ENCODE measurements at regions not wholly inside any gene's neighbourhood (a gene's known extent, or its start where the extent isn't known, plus 50 kb on each side); places are given as distances from the start of the nearest gene placed in this dataset.
"Not testable (repeated sequence)": the region's sequence is repeated elsewhere in the genome, so short reads cannot be mapped to it uniquely, and the experiment has no call there.

GRCh38 chr5:101346906-101347305 is 443.8 kb upstream of the ST8SIA4 start:
- H3K36me3 Mint-ChIP-seq (ENCODE audit: low read depth), result no peaks in the 10 kb centered on the region
- intact Hi-C loops (cut with micrococcal nuclease), result no loop called here
- TF ChIP-seq CTCF (IDR thresholded peaks at IDR 0.05), result no peak
- ChIA-PET CTCF (no interaction called here), POLR2A (no interaction called here)
- H3K27ac Mint-ChIP-seq, result no peak overlapping the region
- H3K9me3 Mint-ChIP-seq, result peaks cover 13% of the 10 kb centered on the region
- H3K4me3 Mint-ChIP-seq, result no peak overlapping the region
- ATAC-seq (ENCODE audit: low read depth), result no peak
- no peak for DNase-seq
- H3K27me3 Mint-ChIP-seq, result no peaks in the 10 kb centered on the region
- no peaks in the 10 kb centered on the region for H3K4me1 Mint-ChIP-seq

- no peak for TF ChIP-seq CTCF (IDR thresholded peaks at IDR 0.05)
- DNase-seq (no peak), ATAC-seq (ENCODE audit: low read depth) (no peak)
- Mint-ChIP-seq H3K4me1 (no peaks in the 10 kb centered on the region), H3K27ac (no peak overlapping the region), H3K36me3 (ENCODE audit: low read depth) (no peaks in the 10 kb centered on the region), H3K27me3 (no peaks in the 10 kb centered on the region), H3K9me3 (peaks cover 13% of the 10 kb centered on the region), H3K4me3 (no peak overlapping the region)
- ChIA-PET CTCF (no interaction called here), POLR2A (no interaction called here)
- intact Hi-C loops (cut with micrococcal nuclease), result no loop called here
Observed at GRCh38 chr5:101346447-101346846, 443.4 kb upstream of the ST8SIA4 start.

DNA sequence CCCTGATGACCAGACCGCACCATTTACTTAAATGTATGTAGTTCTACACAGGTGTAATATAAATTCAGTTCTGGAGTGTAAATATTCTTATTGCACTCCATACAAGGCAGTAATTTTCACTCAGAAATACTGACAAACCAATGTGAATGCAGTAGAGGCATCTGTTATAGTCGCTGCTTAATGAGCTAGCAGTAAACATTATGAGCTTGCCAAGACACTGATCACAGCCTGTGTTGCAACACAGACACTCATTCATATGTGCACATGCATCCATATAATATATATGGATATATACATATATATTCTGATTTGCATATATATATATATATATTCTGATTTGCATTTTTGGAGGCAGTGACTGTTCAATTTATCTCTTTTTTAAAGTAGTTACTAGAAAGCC is 435.1 kb upstream of the ST8SIA4 start:
- no peaks in the 10 kb centered on the region for H3K27me3 Mint-ChIP-seq
- POLR2A ChIA-PET, result no interaction called here
- intact Hi-C loops (cut with micrococcal nuclease), result no loop called here
- no peak overlapping the region for H3K27ac Mint-ChIP-seq
- no peak for TF ChIP-seq CTCF (IDR thresholded peaks at IDR 0.05)
- H3K4me1 Mint-ChIP-seq, result no peaks in the 10 kb centered on the region
- ATAC-seq (ENCODE audit: low read depth) (no peak), DNase-seq (no peak)
- peaks cover 1% of the 10 kb centered on the region for H3K9me3 Mint-ChIP-seq
- no peak overlapping the region for H3K4me3 Mint-ChIP-seq
- CTCF ChIA-PET, result no interaction called here
- H3K36me3 Mint-ChIP-seq (ENCODE audit: low read depth), result no peaks in the 10 kb centered on the region

DNA sequence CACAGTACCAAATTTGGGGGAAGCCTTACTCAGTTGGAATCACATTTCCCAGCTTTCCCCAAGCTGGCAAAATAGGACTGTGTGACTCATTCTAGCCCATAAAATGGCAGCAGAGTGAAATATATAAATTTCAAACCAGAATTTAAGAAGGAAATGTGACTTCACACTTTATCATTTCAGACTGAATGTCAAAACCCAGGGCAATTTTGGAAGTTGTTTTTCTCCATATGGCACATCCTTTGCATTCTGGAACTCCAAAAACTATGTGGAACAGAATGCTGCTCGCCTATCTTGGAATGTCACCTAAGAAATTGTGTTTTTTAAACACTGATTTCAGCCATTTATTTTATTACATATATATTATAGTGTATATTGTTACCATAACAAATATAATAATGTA is 424.7 kb upstream of the ST8SIA4 start:
- Mint-ChIP-seq H3K9me3 (peaks cover 7% of the 10 kb centered on the region), H3K27me3 (no peaks in the 10 kb centered on the region), H3K4me1 (no peaks in the 10 kb centered on the region), H3K36me3 (ENCODE audit: low read depth) (no peaks in the 10 kb centered on the region), H3K27ac (no peak overlapping the region), H3K4me3 (no peak overlapping the region)
- POLR2A ChIA-PET, result no interaction called here
- intact Hi-C loops (cut with micrococcal nuclease), result no loop called here
- no peak for DNase-seq
- ATAC-seq (ENCODE audit: low read depth), result no peak
- CTCF ChIA-PET, result no interaction called here
- no peak for TF ChIP-seq CTCF (IDR thresholded peaks at IDR 0.05)

GRCh38 chr5:101326766-101327165 is 423.7 kb upstream of the ST8SIA4 start:
- H3K4me3 Mint-ChIP-seq, result no peak overlapping the region
- H3K27ac Mint-ChIP-seq, result no peak overlapping the region
- peaks cover 7% of the 10 kb centered on the region for H3K9me3 Mint-ChIP-seq
- TF ChIP-seq CTCF (IDR thresholded peaks at IDR 0.05), result no peak
- H3K36me3 Mint-ChIP-seq (ENCODE audit: low read depth), result no peaks in the 10 kb centered on the region
- no peak for ATAC-seq (ENCODE audit: low read depth)
- ChIA-PET CTCF (no interaction called here), POLR2A (no interaction called here)
- no peaks in the 10 kb centered on the region for H3K27me3 Mint-ChIP-seq
- DNase-seq, result no peak
- H3K4me1 Mint-ChIP-seq, result no peaks in the 10 kb centered on the region
- intact Hi-C loops (cut with micrococcal nuclease), result no loop called here

DNA sequence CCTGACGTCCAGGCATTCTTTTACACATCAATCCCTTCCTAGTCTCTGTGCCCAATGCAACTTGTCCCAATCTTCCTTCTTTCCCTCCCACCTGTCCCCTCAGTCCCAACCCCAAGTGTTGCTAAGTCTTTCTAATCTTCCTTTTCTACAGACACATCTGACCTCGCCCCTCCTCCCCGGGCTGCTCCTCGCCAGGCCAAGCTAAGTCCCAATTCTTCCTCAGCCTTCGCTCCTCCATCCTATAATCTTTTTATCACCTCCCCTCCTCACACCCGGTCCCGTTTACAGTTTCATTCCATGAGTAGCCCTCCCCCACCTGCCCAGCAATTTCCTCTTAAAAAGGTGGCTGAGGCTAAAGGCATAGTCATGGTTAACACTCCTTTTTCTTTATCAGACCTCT is 413.3 kb upstream of the ST8SIA4 start:
- H3K4me3 Mint-ChIP-seq; DNase-seq; POLR2A ChIA-PET; H3K27ac Mint-ChIP-seq; CTCF ChIA-PET; H3K9me3 Mint-ChIP-seq; H3K27me3 Mint-ChIP-seq; ATAC-seq (ENCODE audit: low read depth); H3K36me3 Mint-ChIP-seq (ENCODE audit: low read depth); H3K4me1 Mint-ChIP-seq; intact Hi-C loops (cut with micrococcal nuclease): not testable (repeated sequence)
